ENCODE measurements at regions not wholly inside any gene's neighbourhood (a gene's known extent, or its start where the extent isn't known, plus 50 kb on each side); places are given as distances from the start of the nearest gene placed in this dataset.
A peak's percentile ranks its signal among the peaks of the same experiment; 100 is the strongest.

- no peak for DNase-seq (ENCODE audit: low spot score)
These were observed 183.9 kb upstream of the MCHR2 start for GRCh38 chr6:100177956-100178355.

- no peak for DNase-seq (ENCODE audit: low spot score)
These were observed 183.1 kb upstream of the MCHR2 start for GRCh38 chr6:100176951-100177710.

GRCh38 chr6:100176311-100176950 lies 182.4 kb upstream of the MCHR2 start:
- DNase-seq (ENCODE audit: low spot score), result peak; percentile 14

- peak; percentile 1 for DNase-seq (ENCODE audit: low spot score)
These were observed 181.8 kb upstream of the MCHR2 start for GRCh38 chr6:100175814-100176310.

- no peak for DNase-seq (ENCODE audit: low spot score)
These were observed 179.2 kb upstream of the MCHR2 start for GRCh38 chr6:100173211-100173610.

GRCh38 chr6:100172322-100172713 lies 178.3 kb upstream of the MCHR2 start:
- no peak for DNase-seq (ENCODE audit: low spot score)

GRCh38 chr6:100171533-100172321 lies 177.7 kb upstream of the MCHR2 start:
- DNase-seq (ENCODE audit: low spot score), result no peak

- no peak for DNase-seq (ENCODE audit: low spot score)
These were observed 174.1 kb upstream of the MCHR2 start for GRCh38 chr6:100168148-100168547.

- DNase-seq (ENCODE audit: low spot score), result no peak
These were observed 173.6 kb upstream of the MCHR2 start for GRCh38 chr6:100167585-100167984.

GRCh38 chr6:100166956-100167355 lies 172.9 kb upstream of the MCHR2 start:
- DNase-seq (ENCODE audit: low spot score), result no peak

- DNase-seq (ENCODE audit: low spot score), result no peak
These were observed 171.4 kb upstream of the MCHR2 start for GRCh38 chr6:100165442-100165841.

- DNase-seq (ENCODE audit: low spot score), result no peak
These were observed 169.0 kb upstream of the MCHR2 start for GRCh38 chr6:100163035-100163434.

GRCh38 chr6:100161782-100162365 lies 167.9 kb upstream of the MCHR2 start:
- no peak for DNase-seq (ENCODE audit: low spot score)

GRCh38 chr6:100160930-100161329 lies 166.9 kb upstream of the MCHR2 start:
- DNase-seq (ENCODE audit: low spot score), result no peak

GRCh38 chr6:100155141-100155540 lies 161.1 kb upstream of the MCHR2 start:
- no peak for DNase-seq (ENCODE audit: low spot score)

GRCh38 chr6:100153636-100154275 lies 159.7 kb upstream of the MCHR2 start:
- DNase-seq (ENCODE audit: low spot score), result no peak

GRCh38 chr6:100152201-100152600 lies 158.2 kb upstream of the MCHR2 start:
- no peak for DNase-seq (ENCODE audit: low spot score)

GRCh38 chr6:100144991-100145390 lies 151.0 kb upstream of the MCHR2 start:
- no peak for DNase-seq (ENCODE audit: low spot score)

- no peak for DNase-seq (ENCODE audit: low spot score)
These were observed 144.5 kb upstream of the MCHR2 start for GRCh38 chr6:100138346-100139022.

GRCh38 chr6:100137759-100138158 lies 143.7 kb upstream of the MCHR2 start:
- no peak for DNase-seq (ENCODE audit: low spot score)

- DNase-seq (ENCODE audit: low spot score), result no peak
These were observed 142.6 kb upstream of the MCHR2 start for GRCh38 chr6:100136590-100136989.

Measured in LoVo (cell line).